IMR-90 (cell line): ENCODE measurements at regions not wholly inside any gene's neighbourhood (a gene's known extent, or its start where the extent isn't known, plus 50 kb on each side); places are given as distances from the start of the nearest gene placed in this dataset.

ENCODE experiments used
- ATAC-seq: fragments of 200-7000 bp; cut with Tn5 transposase; 2 replicates; pipeline ENCODE4 v1.9.1; 2020; ENCODE audit warnings: low read depth, mild to moderate bottlenecking, moderate library complexity
- BruUV-seq: library from RNA; stranded (reverse); fragments of 400-500 nt; replicated peaks from 2 replicates; lab custom pipeline; 2021; lab: Mats Ljungman, UMichigan
- CTCF ChIA-PET: fragments of 300-600 bp; formaldehyde crosslinking; extraction: SDS; loops from one replicate; lab custom pipeline; 2021; ENCODE audit warnings: antibody characterized with exemption; lab: Yijun Ruan, JAX
- POLR2A ChIA-PET: fragments of 300-600 bp; sonication (Branson Sonifier 250); formaldehyde crosslinking; loops from one replicate; lab custom pipeline; 2022; ENCODE audit warnings: antibody characterized with exemption; ENCODE audit not compliant: unreplicated experiment; lab: Charles Lee
- DNase-seq: peaks from one replicate; pipeline ENCODE4 v3.0.0; 2013
- H2AFZ ChIP-seq: replicated peaks from 2 replicates; pipeline ENCODE3; 2013; ENCODE audit warnings: low read length, mild to moderate bottlenecking; ENCODE audit not compliant: poor library complexity
- H2AK5ac ChIP-seq: 2 replicates; pipeline ENCODE4 v1.6.1; 2013; ENCODE audit warnings: low read depth, low read length, inconsistent platforms
- H2AK9ac ChIP-seq: replicated peaks from 2 replicates; pipeline ENCODE3; 2013; ENCODE audit warnings: mild to moderate bottlenecking, low read depth, low read length, moderate library complexity; ENCODE audit not compliant: poor library complexity
- H2BK120ac ChIP-seq: 2 replicates; pipeline ENCODE4 v1.6.1; 2013; ENCODE audit warnings: low read depth, low read length, inconsistent platforms
- H2BK15ac ChIP-seq: 3 replicates; pipeline ENCODE4 v1.6.1; 2013; ENCODE audit warnings: low read depth, low read length, inconsistent platforms
- H2BK20ac ChIP-seq: 2 replicates; pipeline ENCODE4 v1.6.1; 2013; ENCODE audit warnings: low read depth, mild to moderate bottlenecking, inconsistent platforms, low read length, moderate library complexity
- H2BK5ac ChIP-seq: 2 replicates; pipeline ENCODE4 v1.6.1; 2013; ENCODE audit warnings: mild to moderate bottlenecking, low read depth, low read length, inconsistent platforms; ENCODE audit not compliant: poor library complexity, severe bottlenecking
- H3K14ac ChIP-seq: replicated peaks from 2 replicates; pipeline ENCODE4 v1.6.1; 2013; ENCODE audit warnings: low read depth, low read length, inconsistent platforms
- H3K18ac ChIP-seq: 2 replicates; pipeline ENCODE4 v1.6.1; 2013; ENCODE audit warnings: low read depth, low read length, control low read depth
- H3K23ac ChIP-seq: 2 replicates; pipeline ENCODE4 v1.6.1; 2013; ENCODE audit warnings: low read depth, low read length, inconsistent platforms
- H3K27ac ChIP-seq: 2 replicates; pipeline ENCODE4 v1.5.1; 2013; ENCODE audit warnings: mild to moderate bottlenecking, control low read depth, low read length; ENCODE audit not compliant: insufficient read depth
- H3K27me3 ChIP-seq: 2 replicates; pipeline ENCODE4 v1.6.1; 2013; ENCODE audit warnings: low read length; ENCODE audit not compliant: control insufficient read depth, insufficient read depth
- H3K36me3 ChIP-seq: 2 replicates; pipeline ENCODE4 v1.6.1; 2013; ENCODE audit warnings: low read length, mixed read lengths; ENCODE audit not compliant: control insufficient read depth, insufficient read depth
- H3K4ac ChIP-seq: 2 replicates; pipeline ENCODE4 v1.6.1; 2013; ENCODE audit warnings: low read depth, low read length, inconsistent platforms
- H3K4me1 ChIP-seq: 2 replicates; pipeline ENCODE4 v1.6.1; 2013; ENCODE audit warnings: low read length, mixed read lengths; ENCODE audit not compliant: control insufficient read depth, insufficient read depth
- H3K4me2 ChIP-seq: 2 replicates; pipeline ENCODE4 v1.6.1; 2013; ENCODE audit warnings: low read depth, mild to moderate bottlenecking, control low read depth, low read length, moderate library complexity
- H3K4me3 ChIP-seq: 2 replicates; pipeline ENCODE4 v1.5.1; 2013; ENCODE audit warnings: low read depth, mild to moderate bottlenecking, control low read depth, low read length, moderate library complexity; ENCODE audit not compliant: insufficient read depth
- H3K56ac ChIP-seq: 2 replicates; pipeline ENCODE4 v1.6.1; 2013; ENCODE audit warnings: low read length, inconsistent platforms; ENCODE audit not compliant: insufficient read depth; ENCODE audit errors: extremely low read depth
- H3K79me1 ChIP-seq, 2 experiments: 2 replicates each; pipeline ENCODE4 v1.6.1; 2013; ENCODE audit warnings: low read length in 2 of 2, inconsistent platforms in 1 of 2, low read depth in 1 of 2
- H3K9ac ChIP-seq: 2 replicates; pipeline ENCODE4 v1.6.1; 2013; ENCODE audit warnings: low read depth, low read length, control low read depth
- H3K9me1 ChIP-seq: 2 replicates; pipeline ENCODE4 v1.6.1; 2013; ENCODE audit warnings: low read length, inconsistent platforms; ENCODE audit not compliant: insufficient read depth
- H3K9me3 ChIP-seq: 2 replicates; pipeline ENCODE4 v1.6.1; 2013; ENCODE audit warnings: low read length; ENCODE audit not compliant: control insufficient read depth, insufficient read depth
- H4K20me1 ChIP-seq: 2 replicates; pipeline ENCODE4 v1.6.1; 2013; ENCODE audit warnings: low read length, inconsistent platforms; ENCODE audit not compliant: insufficient read depth
- H4K5ac ChIP-seq: 2 replicates; pipeline ENCODE4 v1.6.1; 2013; ENCODE audit warnings: mild to moderate bottlenecking, low read depth, low read length, control low read depth
- H4K8ac ChIP-seq, 2 experiments: 2 replicates each; pipeline ENCODE4 v1.6.1; 2013; ENCODE audit warnings: low read depth in 2 of 2, low read length in 2 of 2, control low read depth in 1 of 2, inconsistent platforms in 1 of 2
- H4K91ac ChIP-seq: 2 replicates; pipeline ENCODE4 v1.6.1; 2013; ENCODE audit warnings: low read depth, low read length, inconsistent platforms; ENCODE audit not compliant: insufficient read depth
- CHD1 ChIP-seq: IDR thresholded peaks from 2 replicates; pipeline ENCODE4 v1.6.1; 2012; ENCODE audit warnings: low read depth, low read length, improper control_type of control experiment
- MXI1 ChIP-seq: IDR thresholded peaks from 2 replicates; pipeline ENCODE4 v1.6.1; 2012; ENCODE audit warnings: low read depth, mild to moderate bottlenecking, low read length, moderate library complexity, borderline replicate concordance
- SMC3 ChIP-seq: fragments of 150-350 bp; IDR thresholded peaks from 2 replicates; pipeline ENCODE4 v1.6.1; 2016; ENCODE audit warnings: low read depth, mild to moderate bottlenecking, antibody characterized with exemption, low read length, moderate library complexity
- WGBS, 2 experiments: methylation state at CpG; one replicate each; pipeline versions ENCODE4 v1.1.5 to v1.1.7; 2013; ENCODE audit warnings: missing lambda C conversion rate in 2 of 2; ENCODE audit not compliant: insufficient read length in 1 of 2; ENCODE audit errors: extremely low coverage in 2 of 2; 5-methylcytosine and 5-hydroxymethylcytosine counted together
- dilution Hi-C: fragments of 300-500 bp; cut with HindIII; formaldehyde crosslinking; loops from one replicate; pipeline ENCODE4 v1.14.3; 2018; ENCODE audit warnings: low sequenced_read_pairs; ENCODE audit not compliant: unreplicated experiment
- in situ Hi-C: fragments of 300-500 bp; cut with MboI; formaldehyde crosslinking; loops from 3 replicates; pipeline ENCODE4 v1.14.3; 2019; ENCODE audit warnings: low sequenced_read_pairs, inconsistent platforms, mixed read lengths
- intact Hi-C: fragments of 100-400 bp; cut with micrococcal nuclease; formaldehyde crosslinking; loops from 2 replicates; pipeline ENCODE4 v1.10.0; 2022

DNA sequence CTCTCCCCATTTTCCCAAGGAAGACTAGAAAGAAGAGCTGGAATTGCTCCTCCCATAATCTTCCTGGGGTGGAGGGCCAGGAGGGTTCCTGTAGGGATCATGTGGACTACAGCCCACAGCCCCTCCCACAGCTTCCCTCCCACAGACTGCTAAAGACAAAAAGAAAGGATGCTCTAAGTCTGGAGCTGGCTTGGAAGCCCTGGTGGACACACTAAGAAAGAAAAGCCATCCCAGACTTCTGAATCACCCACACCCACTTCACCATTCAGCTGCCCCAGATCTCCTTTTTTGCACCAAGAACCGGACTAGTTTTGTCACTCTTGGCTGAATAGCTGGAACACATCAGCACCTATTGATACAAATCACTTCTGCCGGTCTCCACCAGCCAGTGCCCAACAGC is 56.8 kb upstream of the PLXNC1 start:
- H4K5ac ChIP-seq: no peak overlapping the region
- H3K4ac ChIP-seq: no peak overlapping the region
- no peak overlapping the region for H2BK120ac ChIP-seq
- H3K56ac ChIP-seq: no peak overlapping the region
- no peak overlapping the region for H4K8ac ChIP-seq
- no peaks in the 10 kb centered on the region for H3K79me1 ChIP-seq
- no peaks in the 10 kb centered on the region for H3K27me3 ChIP-seq
- no peaks in the 10 kb centered on the region for H4K20me1 ChIP-seq
- no peak overlapping the region for H3K23ac ChIP-seq
- no peak overlapping the region for H3K27ac ChIP-seq
- no peak overlapping the region for H3K18ac ChIP-seq
- H2BK15ac ChIP-seq: no peak overlapping the region
- no peak overlapping the region for H3K14ac ChIP-seq
- no peaks in the 10 kb centered on the region; the same call in 1 of the 2 replicates for H3K4me1 ChIP-seq
- H3K9me1 ChIP-seq: no peaks in the 10 kb centered on the region
- H2AFZ ChIP-seq: no peak overlapping the region
- H4K91ac ChIP-seq: no peak overlapping the region
- BruUV-seq: no TSS peak
- H2BK5ac ChIP-seq: no peak overlapping the region
- H2BK20ac ChIP-seq: no peak overlapping the region
- CTCF ChIA-PET: interaction anchor here (0.9 to 1.8 kb wide), 2 partner anchors 9 to 323 kb away, joined by 3 to 5 read pairs; no protein-coding TSS in a partner anchor
- ATAC-seq: no peak
- no peak for DNase-seq
- H3K4me2 ChIP-seq: no peak overlapping the region
- H3K9ac ChIP-seq: no peak overlapping the region
- no peak overlapping the region for H2AK5ac ChIP-seq
- in situ Hi-C loops (no loop called here), dilution Hi-C loops (no loop called here), intact Hi-C loops (no loop called here)
- no peaks in the 10 kb centered on the region for H3K36me3 ChIP-seq
- no peak overlapping the region for H3K4me3 ChIP-seq
- no CpG with 5 or more reads among the region's 2 CpGs for WGBS, 2 experiments
- no peaks in the 10 kb centered on the region for H3K9me3 ChIP-seq
- POLR2A ChIA-PET: no interaction called here
- TF ChIP-seq SMC3 (no peak), MXI1 (no peak), CHD1 (no peak)
- H2AK9ac ChIP-seq: no peak overlapping the region
